GM18873 (cell line): ENCODE measurements at regions not wholly inside any gene's neighbourhood (a gene's known extent, or its start where the extent isn't known, plus 50 kb on each side); places are given as distances from the start of the nearest gene placed in this dataset.

Experiments used
- ATAC-seq: cut with Tn5 transposase; IDR thresholded peaks from one replicate; pipeline ENCODE4 v1.9.1; 2021; ENCODE audit warnings: mild to moderate bottlenecking, moderate library complexity, moderate number of reproducible peaks; ENCODE audit not compliant: unreplicated experiment, low FRiP score

- no peak for ATAC-seq
Measured at GRCh38 chr1:104435255-104435654, 685.6 kb downstream of the AMY1C start.

GRCh38 chr1:104440011-104440410, 690.3 kb downstream of the AMY1C start:
- ATAC-seq: no peak

- ATAC-seq: no peak
Measured at GRCh38 chr1:104456724-104457123, 707.0 kb downstream of the AMY1C start.

DNA sequence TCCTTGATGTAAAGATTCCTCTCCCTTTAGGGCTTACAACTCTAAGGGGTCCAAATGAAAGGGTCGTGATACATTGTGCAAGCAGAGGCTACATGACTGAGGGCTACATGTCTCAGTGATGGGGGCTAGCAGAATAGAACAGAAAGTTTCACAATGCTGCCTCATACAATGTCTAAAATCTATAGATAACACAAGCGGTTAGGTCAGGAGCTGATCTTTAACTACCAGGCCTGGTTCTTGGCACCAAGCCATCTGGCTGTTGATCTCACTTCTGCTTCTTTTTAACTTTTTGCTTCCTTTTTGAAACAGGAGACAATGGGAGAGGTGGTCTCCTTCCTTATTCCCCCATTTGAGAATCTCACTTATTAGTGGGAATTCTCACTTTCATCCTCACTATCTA, 710.2 kb downstream of the AMY1C start:
- no peak for ATAC-seq

DNA sequence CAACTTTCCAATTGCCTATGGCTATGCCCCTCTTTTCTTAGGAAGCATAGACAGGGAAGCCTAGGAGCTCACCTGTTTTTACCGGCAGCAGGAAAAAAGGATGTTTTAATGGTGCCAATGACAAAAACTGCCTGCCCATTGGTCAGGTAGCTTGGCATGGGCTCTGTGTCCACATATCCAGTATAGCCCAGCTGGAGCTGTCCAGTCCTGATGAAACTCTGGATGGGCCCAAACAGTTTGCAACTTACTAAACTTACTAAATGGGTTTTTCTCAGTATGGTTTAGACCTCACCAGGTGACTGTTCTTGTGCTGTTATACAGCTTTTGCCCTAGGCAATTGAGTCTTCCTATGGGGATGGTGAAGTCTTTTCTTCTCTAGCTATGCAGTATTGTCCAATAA, 711.2 kb downstream of the AMY1C start:
- ATAC-seq: no peak

- ATAC-seq: no peak
Measured at GRCh38 chr1:104463126-104463697, 713.5 kb downstream of the AMY1C start.

DNA sequence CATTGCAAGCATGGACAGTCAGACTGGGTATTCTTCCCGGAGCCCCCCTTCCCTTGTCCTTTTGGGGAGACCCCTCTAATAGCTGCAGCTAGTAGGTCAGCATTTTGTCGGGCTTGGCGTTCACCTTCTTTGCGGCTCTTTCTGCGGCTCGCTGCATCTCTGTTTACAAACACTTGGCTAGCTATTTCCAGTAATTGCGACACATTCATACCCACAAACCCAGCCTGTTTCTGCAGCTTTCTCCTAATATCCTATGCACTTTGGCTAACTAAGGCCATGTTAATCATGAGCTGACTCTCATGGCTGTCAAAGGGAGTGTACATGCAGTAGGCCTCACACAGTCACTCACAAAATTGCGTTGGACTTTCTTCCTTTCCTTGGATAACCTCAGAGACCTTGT, 716.4 kb downstream of the AMY1C start:
- ATAC-seq: no peak

GRCh38 chr1:104467590-104467989, 717.9 kb downstream of the AMY1C start:
- ATAC-seq: peak; percentile 42

- ATAC-seq: no peak
Measured at GRCh38 chr1:104468282-104468681, 718.6 kb downstream of the AMY1C start.

- no peak for ATAC-seq
Measured at GRCh38 chr1:104476126-104476525, 726.4 kb downstream of the AMY1C start.

DNA sequence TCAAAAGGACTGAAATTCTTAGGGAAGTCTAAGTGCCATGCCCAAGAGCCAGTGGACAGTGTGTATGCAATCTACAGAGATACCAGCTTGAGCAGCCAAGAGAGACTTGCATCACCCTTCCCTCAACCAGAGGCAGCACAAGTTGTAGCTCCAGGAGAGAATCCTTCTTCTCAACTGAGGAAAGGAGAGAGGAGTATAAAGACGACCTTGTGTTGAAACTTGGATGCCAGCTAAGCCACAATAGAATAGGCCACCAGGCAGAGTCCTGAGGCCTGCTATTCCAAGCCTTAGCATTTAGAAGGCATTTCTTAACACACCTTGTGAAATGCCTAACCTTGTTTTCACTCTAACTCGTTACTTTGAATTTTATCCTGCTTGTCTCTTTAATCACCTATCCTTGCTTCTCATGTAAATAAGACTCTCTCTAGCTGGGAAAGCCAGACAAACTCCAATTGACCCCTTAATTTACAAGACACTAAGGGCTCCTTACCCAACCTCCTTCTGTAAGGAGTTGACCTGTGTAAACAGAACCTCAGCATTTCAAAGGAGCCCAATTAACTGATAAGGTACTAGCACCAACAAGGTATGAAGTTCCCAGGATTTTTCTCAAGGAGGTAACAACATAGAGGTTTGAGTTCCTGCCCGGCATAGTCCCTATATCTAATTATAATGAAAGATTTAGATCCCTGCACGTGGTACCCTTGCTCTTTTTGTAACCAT, 738.8 kb downstream of the AMY1C start:
- no peak for ATAC-seq

GRCh38 chr1:104526158-104526795, 776.6 kb downstream of the AMY1C start:
- no peak for ATAC-seq

DNA sequence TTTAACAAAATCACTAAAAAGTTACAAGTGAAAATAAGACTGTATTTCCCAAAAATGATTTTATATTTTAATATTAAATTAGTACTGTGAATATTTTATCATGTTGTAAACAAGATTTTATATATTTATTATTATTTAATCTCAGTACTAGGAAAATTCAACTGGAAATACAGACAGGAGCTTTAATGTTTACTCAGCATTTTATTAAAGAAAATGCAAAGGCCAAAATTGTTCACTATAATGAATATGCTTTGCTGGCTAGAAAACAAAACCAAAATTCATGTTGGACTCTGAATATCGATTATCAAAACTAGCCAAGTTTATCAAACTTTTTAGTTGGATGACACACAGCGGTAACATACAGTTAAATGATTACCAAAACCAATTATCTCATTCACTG, 782.3 kb downstream of the AMY1C start:
- ATAC-seq: no peak

DNA sequence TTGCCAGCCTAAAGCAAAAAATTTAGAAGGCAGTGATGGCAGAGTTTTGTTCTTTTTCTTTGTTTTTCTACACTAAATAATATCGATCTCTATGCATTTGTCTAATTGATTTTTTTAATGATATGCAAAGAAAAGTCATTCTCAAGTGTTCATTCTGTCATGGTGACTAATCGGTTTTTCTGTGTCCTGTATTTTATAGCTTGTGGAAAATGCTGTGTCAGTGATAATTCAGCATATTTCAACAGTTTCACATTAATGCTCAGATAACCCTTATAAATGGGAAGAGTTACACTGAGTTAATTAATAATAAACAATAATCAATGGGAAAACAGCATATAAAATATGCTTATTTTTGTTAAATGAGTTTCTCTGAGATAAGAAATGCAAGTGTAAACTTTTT, 824.9 kb downstream of the AMY1C start:
- ATAC-seq: no peak

DNA sequence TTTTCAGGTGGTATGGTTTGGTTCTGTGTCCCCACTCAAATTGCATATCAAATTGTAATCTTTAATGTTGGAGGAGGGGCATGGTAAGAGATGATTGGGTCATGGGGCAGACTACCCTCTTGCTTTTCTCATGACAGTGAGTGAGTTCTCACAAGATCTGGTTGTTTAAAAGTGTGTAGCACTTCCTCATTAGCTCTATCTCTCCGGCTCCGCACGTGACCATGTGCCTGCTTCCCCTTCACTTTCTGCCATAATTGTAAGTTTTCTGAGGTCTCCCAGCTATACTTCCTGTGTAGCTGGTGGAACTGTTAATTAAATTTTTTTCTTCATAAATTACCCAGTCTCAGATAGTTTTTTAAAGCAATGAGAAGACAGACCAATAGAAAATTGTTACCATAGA, 843.2 kb downstream of the AMY1C start:
- ATAC-seq: no peak

DNA sequence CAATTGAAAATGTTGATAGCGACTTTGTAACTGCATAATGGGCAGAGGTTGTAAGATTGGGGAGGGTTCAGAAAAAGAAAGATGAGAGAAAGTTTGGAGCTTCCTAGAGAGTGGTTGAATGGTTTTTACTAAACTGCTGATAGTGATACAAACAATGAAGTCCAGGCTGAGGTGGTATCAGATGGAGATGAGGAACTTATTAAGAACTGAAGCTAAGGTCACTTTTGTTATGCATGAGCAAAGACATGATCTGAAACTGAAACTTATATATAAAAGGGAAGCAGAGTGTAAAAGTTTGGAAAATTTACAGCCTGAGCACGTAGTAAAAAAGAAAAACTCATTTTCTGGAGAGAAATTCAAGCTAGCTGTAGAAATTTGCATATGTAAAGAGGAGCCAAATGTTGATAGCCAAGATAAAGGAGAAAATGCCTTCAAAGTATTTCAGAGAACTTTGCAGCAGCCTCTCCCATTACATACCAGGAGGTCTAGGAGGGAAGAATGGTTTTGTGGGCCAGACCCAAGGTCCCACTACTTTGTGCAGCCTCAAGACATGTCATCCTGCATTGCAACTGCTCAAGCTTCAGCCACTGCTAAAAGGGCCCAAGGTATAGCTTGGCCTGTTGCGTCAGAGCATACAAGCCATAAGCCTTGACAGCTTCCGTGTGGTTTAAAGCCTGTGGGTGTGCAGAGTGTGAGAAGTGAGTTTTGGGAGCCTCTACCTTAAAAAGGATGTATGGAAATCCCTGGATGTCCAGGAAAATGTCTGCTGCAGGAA, 843.9 kb downstream of the AMY1C start:
- ATAC-seq: no peak

- ATAC-seq: no peak
Measured at GRCh38 chr1:104617474-104617873, 867.8 kb downstream of the AMY1C start.

DNA sequence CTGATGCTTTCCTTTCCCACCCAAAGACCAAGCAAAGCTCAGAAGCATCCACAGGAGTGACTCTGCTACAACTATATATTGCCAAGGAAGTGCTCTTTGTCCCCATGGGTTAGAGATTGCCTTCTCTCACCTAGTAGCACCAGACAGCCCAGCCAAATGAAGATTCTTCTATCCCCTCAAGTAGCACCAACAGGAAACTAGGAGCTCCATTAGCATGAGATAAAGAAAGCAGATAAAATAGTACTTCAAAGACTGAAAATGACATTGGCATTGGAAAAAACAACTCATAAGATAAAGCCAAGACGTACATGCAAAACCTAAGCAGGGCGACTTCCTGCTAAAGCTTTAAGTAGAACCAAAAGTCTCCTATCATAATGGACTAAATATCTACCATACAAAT, 871.5 kb downstream of the AMY1C start:
- ATAC-seq: no peak

DNA sequence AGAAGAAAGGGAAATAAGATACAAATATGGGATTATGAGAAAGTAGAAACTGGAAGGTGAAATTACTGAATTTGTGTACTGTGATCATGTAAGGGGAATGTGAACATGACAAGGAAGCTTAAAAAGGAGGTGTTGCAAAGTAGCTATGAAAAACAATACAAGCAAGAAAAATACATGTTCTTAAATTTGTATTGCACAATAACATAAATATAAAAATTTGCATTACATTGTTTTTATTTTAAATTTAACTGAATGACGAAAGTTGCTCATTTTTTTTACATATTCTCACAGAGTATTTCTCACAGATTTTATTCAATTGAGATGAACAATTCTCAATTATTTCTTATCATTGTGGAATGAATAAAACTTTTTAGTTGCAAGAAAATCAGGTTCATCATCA, 874.8 kb downstream of the AMY1C start:
- no peak for ATAC-seq

DNA sequence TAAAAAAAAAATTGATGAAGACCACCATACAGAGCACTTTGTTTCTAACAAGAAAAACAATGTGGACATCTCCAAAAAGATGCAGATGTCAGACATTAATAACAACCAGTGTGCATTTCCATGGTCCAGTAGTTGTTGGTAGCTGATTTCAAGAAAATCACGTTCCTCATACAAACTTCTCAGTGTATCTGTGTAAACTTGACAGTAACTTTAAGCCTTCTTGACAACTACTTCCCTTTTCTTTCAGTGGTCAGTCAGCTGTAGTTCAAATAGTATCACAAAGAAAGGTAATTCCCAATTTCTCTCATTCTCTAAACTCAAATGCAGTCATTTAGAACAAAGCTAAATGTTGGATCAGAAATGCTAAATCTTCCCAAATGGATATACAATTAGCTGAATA, 879.9 kb downstream of the AMY1C start:
- no peak for ATAC-seq

DNA sequence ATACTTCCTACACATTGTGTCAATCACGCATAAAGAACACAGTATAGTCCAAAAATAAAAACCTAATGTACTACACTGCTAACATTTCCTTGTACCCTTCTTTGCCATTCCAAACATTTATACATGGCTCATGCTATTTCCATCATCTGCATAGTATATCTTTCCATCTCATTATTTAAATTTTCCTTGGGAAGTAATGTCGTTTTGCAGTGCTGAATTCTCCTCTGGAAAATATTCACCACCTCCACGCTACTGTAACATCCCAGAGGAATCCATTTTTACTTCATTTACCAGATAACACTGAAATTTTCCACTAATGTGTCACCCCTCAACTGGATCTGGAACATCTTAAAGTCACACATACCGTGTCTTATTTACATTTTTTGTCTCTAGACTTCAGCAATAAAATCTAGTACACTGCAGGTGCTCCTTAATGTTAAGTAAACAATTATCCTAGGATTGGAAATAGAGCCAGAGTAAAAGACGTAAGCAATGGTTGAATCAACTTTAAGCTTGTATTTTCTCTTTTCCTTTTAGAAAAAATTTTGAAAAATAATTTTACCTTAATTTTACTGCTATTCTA, 881.0 kb downstream of the AMY1C start:
- no peak for ATAC-seq
